ENCODE measurements at regions not wholly inside any gene's neighbourhood (a gene's known extent, or its start where the extent isn't known, plus 50 kb on each side); places are given as distances from the start of the nearest gene placed in this dataset.
"Not testable (repeated sequence)": the region's sequence is repeated elsewhere in the genome, so short reads cannot be mapped to it uniquely, and the experiment has no call there.

DNA sequence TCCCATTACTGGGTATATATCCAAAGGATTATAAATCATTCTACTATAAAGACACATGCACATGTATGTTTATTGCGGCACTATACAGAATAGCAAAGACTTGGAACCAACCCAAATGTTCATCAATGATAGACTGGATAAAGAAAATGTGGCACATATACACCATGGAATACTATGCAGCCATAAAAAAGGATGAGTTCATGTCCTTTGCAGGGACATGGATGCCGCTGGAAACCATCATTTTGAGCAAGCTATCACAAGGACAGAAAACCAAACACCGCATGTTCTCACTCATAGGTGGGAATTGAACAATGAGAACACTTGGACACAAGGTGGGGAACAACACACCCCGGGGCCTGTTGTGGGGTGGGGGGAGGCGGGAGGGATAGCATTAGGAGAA is 57.0 kb upstream of the NEUROD1 start:
- not testable (repeated sequence) for H3K4me3 ChIP-seq (ENCODE audit: low read length)

- no peak for TF ChIP-seq ZNF274 (IDR thresholded peaks at IDR 0.05; ENCODE audit: low read depth, low read length)
- H3K4me3 ChIP-seq (ENCODE audit: low read length), result no peak overlapping the region
Observed at GRCh38 chr2:181738074-181738473, 57.8 kb upstream of the NEUROD1 start.

DNA sequence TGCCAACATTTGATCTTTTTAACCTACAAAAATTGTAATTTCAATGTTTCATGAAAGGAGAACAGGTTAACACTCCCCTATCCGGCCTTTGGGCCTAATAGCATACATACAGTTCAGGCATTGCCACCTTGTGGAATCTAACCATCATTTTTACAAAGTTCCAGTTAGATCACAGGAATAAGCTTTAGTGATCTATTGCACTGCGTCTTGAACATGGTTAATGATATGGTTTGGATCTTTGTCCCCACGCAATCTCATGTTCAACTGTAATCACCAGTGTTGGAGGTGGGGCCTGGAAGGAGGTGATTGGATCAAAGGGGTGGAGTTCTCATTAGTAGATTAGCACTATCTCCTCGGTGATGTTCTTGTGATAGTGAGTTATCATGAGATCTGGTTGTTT is 58.2 kb upstream of the NEUROD1 start:
- H3K4me3 ChIP-seq (ENCODE audit: low read length), result no peak overlapping the region
- TF ChIP-seq ZNF274 (IDR thresholded peaks at IDR 0.05; ENCODE audit: low read depth, low read length), result no peak

- H3K4me3 ChIP-seq (ENCODE audit: low read length), result no peak overlapping the region
- TF ChIP-seq ZNF274 (IDR thresholded peaks at IDR 0.05; ENCODE audit: low read depth, low read length), result no peak
Observed at GRCh38 chr2:181741756-181742155, 61.4 kb upstream of the NEUROD1 start.

DNA sequence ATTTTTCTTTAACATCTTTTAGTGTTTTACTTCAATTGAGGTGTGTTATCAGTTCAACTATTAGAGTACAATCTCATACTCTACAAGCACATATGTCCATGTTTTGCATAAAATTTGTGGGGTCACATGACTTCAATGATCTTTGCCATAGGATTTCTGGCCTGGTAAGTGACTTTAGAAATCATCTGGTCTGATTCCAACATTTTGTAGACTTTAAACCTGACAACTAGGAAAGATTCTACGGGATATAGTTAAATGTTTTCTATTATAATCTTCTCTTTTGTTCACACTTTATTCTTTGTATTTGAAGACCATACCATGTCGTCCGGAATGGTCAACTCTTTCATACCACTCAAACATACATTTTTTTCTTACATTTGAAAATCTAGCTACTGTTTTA is 62.0 kb upstream of the NEUROD1 start:
- no peak for TF ChIP-seq ZNF274 (IDR thresholded peaks at IDR 0.05; ENCODE audit: low read depth, low read length)
- no peak overlapping the region for H3K4me3 ChIP-seq (ENCODE audit: low read length)

DNA sequence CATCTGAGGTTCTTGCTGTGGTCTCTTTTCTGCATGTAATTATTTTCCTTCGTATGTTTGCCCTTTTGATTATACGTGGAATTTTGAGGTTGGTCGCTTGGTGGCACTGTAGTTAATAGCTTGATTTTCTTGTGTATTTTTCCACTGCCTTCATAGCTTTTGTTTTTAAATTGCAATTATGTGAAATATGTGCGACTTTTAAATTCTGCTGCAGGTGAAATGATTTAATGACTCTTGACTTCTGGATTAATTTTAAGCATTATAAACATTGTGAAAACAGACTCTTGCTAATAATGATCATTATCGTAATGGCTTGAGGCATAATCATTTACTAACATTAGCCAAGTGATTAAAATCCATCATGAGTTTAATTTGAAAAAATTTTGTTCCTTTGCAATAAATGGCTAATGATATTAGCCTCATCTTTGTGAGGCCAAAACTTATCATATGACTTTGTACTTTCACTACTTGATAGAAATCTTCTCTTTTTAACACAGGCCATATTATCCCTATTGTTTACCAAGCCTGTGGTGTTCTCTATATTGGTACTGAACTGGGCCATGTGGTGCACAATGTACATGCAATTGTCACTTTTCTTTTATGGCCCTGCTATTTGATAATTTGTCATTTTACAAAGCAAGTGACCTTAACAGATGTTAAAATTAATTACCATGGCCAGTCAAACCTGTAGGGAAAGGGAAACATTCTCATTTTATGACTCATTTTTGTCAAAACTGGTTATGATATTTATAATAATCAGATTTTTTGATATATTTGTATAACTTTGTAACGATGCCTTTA is 62.8 kb upstream of the NEUROD1 start:
- TF ChIP-seq ZNF274 (IDR thresholded peaks at IDR 0.05; ENCODE audit: low read depth, low read length), result no peak
- H3K4me3 ChIP-seq (ENCODE audit: low read length), result no peak overlapping the region

DNA sequence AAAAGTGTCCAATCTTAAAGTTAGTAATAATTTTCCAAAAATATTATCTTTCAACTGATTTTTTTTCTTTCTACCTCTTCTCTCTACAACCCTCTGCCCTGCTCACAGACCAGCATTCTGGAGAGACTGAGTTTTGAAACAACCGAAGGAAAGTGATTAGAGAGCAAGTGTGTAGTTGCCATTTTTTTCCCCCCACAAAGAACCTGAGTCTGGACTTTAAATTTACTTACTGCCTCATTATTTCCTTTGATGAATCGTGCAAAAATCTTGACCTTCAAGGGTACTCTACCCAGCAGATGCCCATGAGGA is 63.4 kb upstream of the NEUROD1 start:
- TF ChIP-seq ZNF274 (IDR thresholded peaks at IDR 0.05; ENCODE audit: low read depth, low read length), result no peak
- no peak overlapping the region for H3K4me3 ChIP-seq (ENCODE audit: low read length)

- TF ChIP-seq ZNF274 (IDR thresholded peaks at IDR 0.05; ENCODE audit: low read depth, low read length), result no peak
- no peak overlapping the region for H3K4me3 ChIP-seq (ENCODE audit: low read length)
Observed at GRCh38 chr2:181745796-181746540, 65.7 kb upstream of the NEUROD1 start.

DNA sequence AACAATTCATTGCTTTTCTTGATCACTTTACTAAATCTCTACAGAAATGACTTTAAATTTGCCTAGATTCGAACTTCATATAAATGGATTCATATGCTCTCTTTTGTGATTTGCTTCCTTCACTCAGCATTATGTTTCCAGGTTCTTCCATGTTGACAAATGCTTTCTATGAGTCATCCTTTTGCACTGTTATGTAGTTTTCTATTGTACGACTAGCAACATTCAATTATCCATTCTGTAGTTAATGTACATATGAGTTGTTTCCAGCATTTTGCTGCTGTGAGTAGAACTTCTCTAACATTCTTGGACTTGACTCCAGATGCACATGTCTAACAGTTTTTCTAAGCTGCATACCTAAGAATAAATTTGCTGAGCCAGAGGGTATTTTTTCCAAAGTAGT is 66.5 kb upstream of the NEUROD1 start:
- no peak overlapping the region for H3K4me3 ChIP-seq (ENCODE audit: low read length)
- TF ChIP-seq ZNF274 (IDR thresholded peaks at IDR 0.05; ENCODE audit: low read depth, low read length), result no peak

DNA sequence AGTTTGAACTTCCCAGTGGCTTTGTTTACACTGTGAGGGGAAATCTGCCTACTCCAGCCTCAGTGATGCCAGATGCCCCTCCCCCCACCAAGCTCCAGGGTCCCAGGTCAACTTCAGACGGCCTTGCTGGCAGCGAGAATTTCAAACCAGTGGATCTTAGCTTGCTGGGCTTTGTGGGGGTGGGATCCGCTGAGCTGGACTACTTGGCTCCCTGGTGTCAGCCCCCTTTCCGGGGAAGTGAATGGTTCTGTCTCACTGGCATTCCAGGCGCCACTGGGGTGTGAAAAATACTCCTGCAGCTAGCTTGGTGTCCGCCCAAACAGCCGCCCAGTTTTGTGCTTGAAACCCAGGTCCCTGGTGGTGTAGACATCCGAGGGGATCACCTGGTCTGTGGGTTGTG is 70.0 kb upstream of the NEUROD1 start:
- H3K4me3 ChIP-seq (ENCODE audit: low read length), result no peak overlapping the region
- no peak for TF ChIP-seq ZNF274 (IDR thresholded peaks at IDR 0.05; ENCODE audit: low read depth, low read length)

- H3K4me3 ChIP-seq (ENCODE audit: low read length), result no peak overlapping the region
- TF ChIP-seq ZNF274 (IDR thresholded peaks at IDR 0.05; ENCODE audit: low read depth, low read length), result no peak
Observed at GRCh38 chr2:181751266-181752030, 71.1 kb upstream of the NEUROD1 start.

DNA sequence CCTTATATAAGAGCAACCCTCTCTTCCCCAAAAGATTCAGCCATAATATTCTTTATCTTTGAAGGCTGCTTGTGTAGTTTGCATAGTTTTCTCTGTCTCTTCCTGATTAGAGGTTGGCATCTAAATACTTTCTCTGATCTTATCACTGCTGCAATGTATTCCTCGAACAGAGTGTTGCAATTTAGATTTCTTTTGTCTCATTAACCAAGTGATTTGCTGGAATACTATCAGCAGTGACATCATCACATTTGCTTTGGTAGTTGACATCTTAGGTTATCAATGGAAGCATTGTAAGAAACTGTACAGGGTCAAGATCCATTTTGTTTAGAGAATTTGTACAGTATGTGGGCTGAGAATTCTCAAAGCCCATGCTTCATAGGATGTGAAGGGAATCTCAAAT is 72.0 kb upstream of the NEUROD1 start:
- H3K4me3 ChIP-seq (ENCODE audit: low read length), result no peak overlapping the region
- TF ChIP-seq ZNF274 (IDR thresholded peaks at IDR 0.05; ENCODE audit: low read depth, low read length), result no peak

- no peak overlapping the region for H3K4me3 ChIP-seq (ENCODE audit: low read length)
- no peak for TF ChIP-seq ZNF274 (IDR thresholded peaks at IDR 0.05; ENCODE audit: low read depth, low read length)
Observed at GRCh38 chr2:181753686-181754085, 73.4 kb upstream of the NEUROD1 start.

GRCh38 chr2:181754105-181754504 is 73.8 kb upstream of the NEUROD1 start:
- TF ChIP-seq ZNF274 (IDR thresholded peaks at IDR 0.05; ENCODE audit: low read depth, low read length), result no peak
- no peak overlapping the region for H3K4me3 ChIP-seq (ENCODE audit: low read length)

- TF ChIP-seq ZNF274 (IDR thresholded peaks at IDR 0.05; ENCODE audit: low read depth, low read length), result no peak
- H3K4me3 ChIP-seq (ENCODE audit: low read length), result no peak overlapping the region
Observed at GRCh38 chr2:181755181-181755580, 74.9 kb upstream of the NEUROD1 start.
